Breast epithelium (tissue), 3 donors: ENCODE measurements at regions not wholly inside any gene's neighbourhood (a gene's known extent, or its start where the extent isn't known, plus 50 kb on each side); places are given as distances from the start of the nearest gene placed in this dataset.

ENCODE experiments used
- CTCF ChIP-seq, 3 donors: fragments of 450-650 bp; IDR thresholded peaks; one replicate each; pipeline ENCODE4 v1.5.1; 2016 to 2017; ENCODE audit warnings: antibody characterized with exemption in 3 of 3, mild to moderate bottlenecking in 3 of 3, moderate library complexity in 3 of 3
- POLR2AphosphoS5 ChIP-seq, 3 donors: sonication (generic); formaldehyde crosslinking; IDR thresholded peaks; one replicate each; pipeline ENCODE4 v1.6.1; 2017; ENCODE audit warnings: antibody characterized with exemption in 3 of 3

GRCh38 chr20:54292185-54292584 is 84.3 kb downstream of the PFDN4 start:
- no peak for TF ChIP-seq CTCF (IDR thresholded peaks at IDR 0.05)
- no peak for TF ChIP-seq POLR2AphosphoS5 (IDR thresholded peaks at IDR 0.05)
